Activated CD4-positive, alpha-beta T cell treated with anti-CD3 and anti-CD28 coated beads, Interleukin-2, Interleukin-4, amounts not matched to agents 100 ng/mL and 50 ng/mL, durations not matched to agents 16 hours and 8 hours (primary cell): ENCODE measurements at regions not wholly inside any gene's neighbourhood (a gene's known extent, or its start where the extent isn't known, plus 50 kb on each side); places are given as distances from the start of the nearest gene placed in this dataset.

ENCODE experiments used
- DNase-seq: peaks from one replicate; pipeline ENCODE4 v3.0.0-alpha.2; 2020; ENCODE audit warnings: low spot score

- DNase-seq: no peak
Measured at GRCh38 chr18:71523483-71524435, 1020.4 kb downstream of the CBLN2 start.

GRCh38 chr18:71505526-71505925 lies 1038.6 kb downstream of the CBLN2 start:
- no peak for DNase-seq

GRCh38 chr18:71503222-71503621 lies 1040.9 kb downstream of the CBLN2 start:
- DNase-seq: no peak

GRCh38 chr18:71485611-71486010 lies 1058.5 kb downstream of the CBLN2 start:
- DNase-seq: no peak

GRCh38 chr18:71471963-71472725 lies 1072.0 kb downstream of the CBLN2 start:
- no peak for DNase-seq

- no peak for DNase-seq
Measured at GRCh38 chr18:71456206-71456605, 1087.9 kb downstream of the CBLN2 start.

- no peak for DNase-seq
Measured at GRCh38 chr18:71450257-71450656, 1093.9 kb downstream of the CBLN2 start.

GRCh38 chr18:71443706-71444480 lies 1100.2 kb downstream of the CBLN2 start:
- DNase-seq: no peak

GRCh38 chr18:71442731-71443141 lies 1101.4 kb downstream of the CBLN2 start:
- no peak for DNase-seq

- DNase-seq: no peak
Measured at GRCh38 chr18:71441156-71441555, 1103.0 kb downstream of the CBLN2 start.

- no peak for DNase-seq
Measured at GRCh38 chr18:71437511-71437910, 1106.6 kb downstream of the CBLN2 start.

- no peak for DNase-seq
Measured at GRCh38 chr18:71433373-71433772, 1110.8 kb downstream of the CBLN2 start.

GRCh38 chr18:71431689-71432088 lies 1112.5 kb downstream of the CBLN2 start:
- DNase-seq: no peak

GRCh38 chr18:71431171-71431570 lies 1113.0 kb downstream of the CBLN2 start:
- no peak for DNase-seq

GRCh38 chr18:71426441-71426840 lies 1117.7 kb downstream of the CBLN2 start:
- DNase-seq: no peak

GRCh38 chr18:71405169-71405809 lies 1116.4 kb downstream of the SOCS6 start:
- no peak for DNase-seq

- no peak for DNase-seq
Measured at GRCh38 chr18:71403501-71403900, 1114.7 kb downstream of the SOCS6 start.

- DNase-seq: no peak
Measured at GRCh38 chr18:71398531-71398930, 1109.7 kb downstream of the SOCS6 start.

GRCh38 chr18:71388148-71388547 lies 1099.3 kb downstream of the SOCS6 start:
- no peak for DNase-seq

GRCh38 chr18:71374294-71375000 lies 1085.6 kb downstream of the SOCS6 start:
- no peak for DNase-seq

- DNase-seq: no peak
Measured at GRCh38 chr18:71371951-71372605, 1083.2 kb downstream of the SOCS6 start.
